ENCODE measurements at regions not wholly inside any gene's neighbourhood (a gene's known extent, or its start where the extent isn't known, plus 50 kb on each side); places are given as distances from the start of the nearest gene placed in this dataset.

- Histone ChIP-seq H3K9me3 (ENCODE audit: control insufficient read depth in 4 of 4, low read length in 3 of 4) (no peaks in the 10 kb centered on the region), H3K36me3 (ENCODE audit: control insufficient read depth in 4 of 4, insufficient read depth in 3 of 4, low read depth in 1 of 4, low read length in 3 of 4) (no peaks in the 10 kb centered on the region), H3K27ac (ENCODE audit: low read depth in 1 of 2, low read length in 2 of 2) (no peak overlapping the region), H3K4me3 (ENCODE audit: low read depth in 1 of 3, low read length in 3 of 3) (no peak overlapping the region), H3K27me3 (ENCODE audit: control insufficient read depth in 4 of 4, insufficient read depth in 4 of 4, low read length in 3 of 4) (no peaks in the 10 kb centered on the region), H3K9ac (ENCODE audit: low read depth in 1 of 2, low read length in 2 of 2) (no peak overlapping the region), H3K4me1 (ENCODE audit: control insufficient read depth in 4 of 4, insufficient read depth in 4 of 4, low read length in 3 of 4) (no peaks in the 10 kb centered on the region)
- DNase-seq (ENCODE audit: low spot score), result no peak
- TF ChIP-seq YY1 (IDR thresholded peaks at IDR 0.05) (no peak), HNF4G (IDR thresholded peaks at IDR 0.05) (no peak), MAX (IDR thresholded peaks at IDR 0.05) (no peak), RXRA (IDR thresholded peaks at IDR 0.05) (no peak), ZBTB33 (IDR thresholded peaks at IDR 0.05) (no peak), REST (IDR thresholded peaks at IDR 0.05) (no peak)
Observed at GRCh38 chr2:142325870-142326269, 195.1 kb upstream of the LRP1B start.

GRCh38 chr2:142323206-142323605 is 192.4 kb upstream of the LRP1B start:
- DNase-seq (ENCODE audit: low spot score), result no peak
- H3K36me3 ChIP-seq (ENCODE audit: control insufficient read depth in 4 of 4, insufficient read depth in 3 of 4, low read depth in 1 of 4, low read length in 3 of 4), result no peaks in the 10 kb centered on the region
- no peak for TF ChIP-seq SP1 (IDR thresholded peaks at IDR 0.05)
- no peak for TF ChIP-seq JUND (IDR thresholded peaks at IDR 0.05)
- TF ChIP-seq MAX (IDR thresholded peaks at IDR 0.05), result no peak
- TF ChIP-seq ZBTB33 (IDR thresholded peaks at IDR 0.05), result no peak
- TF ChIP-seq HNF4A (conservative IDR thresholded peaks at IDR 0.05), result no peak
- TF ChIP-seq YY1 (IDR thresholded peaks at IDR 0.05), result no peak
- no peak for TF ChIP-seq TAF1 (conservative IDR thresholded peaks at IDR 0.05)
- no peak for TF ChIP-seq GABPA (IDR thresholded peaks at IDR 0.05 in 1 of 2, conservative IDR thresholded peaks at IDR 0.05 in 1 of 2)
- TF ChIP-seq RXRA (IDR thresholded peaks at IDR 0.05), result no peak
- TF ChIP-seq, protein P1, sequence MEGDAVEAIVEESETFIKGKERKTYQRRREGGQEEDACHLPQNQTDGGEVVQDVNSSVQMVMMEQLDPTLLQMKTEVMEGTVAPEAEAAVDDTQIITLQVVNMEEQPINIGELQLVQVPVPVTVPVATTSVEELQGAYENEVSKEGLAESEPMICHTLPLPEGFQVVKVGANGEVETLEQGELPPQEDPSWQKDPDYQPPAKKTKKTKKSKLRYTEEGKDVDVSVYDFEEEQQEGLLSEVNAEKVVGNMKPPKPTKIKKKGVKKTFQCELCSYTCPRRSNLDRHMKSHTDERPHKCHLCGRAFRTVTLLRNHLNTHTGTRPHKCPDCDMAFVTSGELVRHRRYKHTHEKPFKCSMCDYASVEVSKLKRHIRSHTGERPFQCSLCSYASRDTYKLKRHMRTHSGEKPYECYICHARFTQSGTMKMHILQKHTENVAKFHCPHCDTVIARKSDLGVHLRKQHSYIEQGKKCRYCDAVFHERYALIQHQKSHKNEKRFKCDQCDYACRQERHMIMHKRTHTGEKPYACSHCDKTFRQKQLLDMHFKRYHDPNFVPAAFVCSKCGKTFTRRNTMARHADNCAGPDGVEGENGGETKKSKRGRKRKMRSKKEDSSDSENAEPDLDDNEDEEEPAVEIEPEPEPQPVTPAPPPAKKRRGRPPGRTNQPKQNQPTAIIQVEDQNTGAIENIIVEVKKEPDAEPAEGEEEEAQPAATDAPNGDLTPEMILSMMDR (IDR thresholded peaks at IDR 0.05; ENCODE audit: low read depth, low read length, missing input control), result no peak
- WGBS, result 60% methylated on average over 1 of the region's 1 CpG
- H3K9me3 ChIP-seq (ENCODE audit: control insufficient read depth in 4 of 4, low read length in 3 of 4), result no peaks in the 10 kb centered on the region
- no peak overlapping the region for H3K9ac ChIP-seq (ENCODE audit: low read depth in 1 of 2, low read length in 2 of 2)
- H3K27me3 ChIP-seq (ENCODE audit: control insufficient read depth in 4 of 4, insufficient read depth in 4 of 4, low read length in 3 of 4), result no peaks in the 10 kb centered on the region
- H3K27ac ChIP-seq (ENCODE audit: low read depth in 1 of 2, low read length in 2 of 2), result no peak overlapping the region
- no peaks in the 10 kb centered on the region for H3K4me1 ChIP-seq (ENCODE audit: control insufficient read depth in 4 of 4, insufficient read depth in 4 of 4, low read length in 3 of 4)
- H3K4me3 ChIP-seq (ENCODE audit: low read depth in 1 of 3, low read length in 3 of 3), result no peak overlapping the region
